Choroid plexus epithelial cell (primary cell): ENCODE measurements at regions not wholly inside any gene's neighbourhood (a gene's known extent, or its start where the extent isn't known, plus 50 kb on each side); places are given as distances from the start of the nearest gene placed in this dataset.
A peak's percentile ranks its signal among the peaks of the same experiment; 100 is the strongest.
"Not testable (repeated sequence)": the region's sequence is repeated elsewhere in the genome, so short reads cannot be mapped to it uniquely, and the experiment has no call there.

Source experiments
- DNase-seq: peaks from one replicate; pipeline ENCODE4 v3.0.0-alpha.2; 2010; ENCODE audit warnings: low read depth
- H3K4me3 ChIP-seq: 2 replicates; pipeline ENCODE4 v1.5.1; 2011; ENCODE audit warnings: low read depth, mild to moderate bottlenecking, control low read depth, low read length, moderate library complexity
- CTCF ChIP-seq: conservative IDR thresholded peaks from 2 replicates; pipeline ENCODE4 v1.5.1; 2011; ENCODE audit warnings: low read depth, mild to moderate bottlenecking, control low read depth, inconsistent platforms, low read length, moderate library complexity

GRCh38 chr17:14585099-14585498, 284.2 kb downstream of the HS3ST3B1 start:
- TF ChIP-seq CTCF: no peak
- DNase-seq: no peak
- no peak overlapping the region for H3K4me3 ChIP-seq

DNA sequence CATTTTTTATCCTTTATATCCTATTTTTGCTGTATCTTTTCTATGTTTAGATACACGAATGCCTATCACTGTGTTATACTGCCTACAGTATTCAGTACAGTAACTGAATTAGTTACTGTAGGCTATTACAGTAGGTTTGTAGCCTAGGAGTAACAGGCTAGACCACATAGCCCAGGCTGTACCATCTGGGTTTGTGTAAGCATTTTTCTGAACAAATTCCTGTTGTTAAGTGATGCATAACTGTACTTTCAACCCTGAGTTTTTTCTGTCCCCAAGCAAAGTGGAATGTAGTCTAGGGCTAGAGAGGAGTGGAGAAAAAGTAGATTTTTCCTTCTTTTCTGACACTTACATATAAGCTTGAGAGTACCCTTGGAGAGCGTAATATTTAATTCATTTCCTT, 282.1 kb downstream of the HS3ST3B1 start:
- DNase-seq: no peak
- TF ChIP-seq CTCF: no peak
- no peak overlapping the region for H3K4me3 ChIP-seq

GRCh38 chr17:14581186-14581830, 280.4 kb downstream of the HS3ST3B1 start:
- no peak for TF ChIP-seq CTCF
- DNase-seq: no peak
- no peak overlapping the region for H3K4me3 ChIP-seq

DNA sequence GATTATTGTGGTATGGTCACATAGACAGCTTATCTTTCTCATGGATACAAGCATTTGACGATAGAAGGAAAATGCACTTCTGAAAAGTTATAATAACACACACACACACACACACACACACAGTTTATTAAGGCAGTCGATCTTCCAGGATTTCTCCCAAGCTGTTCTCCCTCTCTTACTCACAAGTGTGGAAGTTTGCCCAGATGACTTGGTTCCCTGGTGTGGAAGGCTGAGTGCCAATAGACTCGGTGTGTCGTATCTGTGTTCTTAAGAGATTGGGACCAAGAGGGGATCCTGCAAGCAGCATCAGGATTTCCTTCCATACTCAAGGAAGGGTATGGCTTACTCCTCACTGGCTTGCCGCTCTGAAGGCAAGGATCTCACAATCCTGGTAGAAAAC, 279.6 kb downstream of the HS3ST3B1 start:
- TF ChIP-seq CTCF: no peak
- no peak overlapping the region for H3K4me3 ChIP-seq
- DNase-seq: no peak

DNA sequence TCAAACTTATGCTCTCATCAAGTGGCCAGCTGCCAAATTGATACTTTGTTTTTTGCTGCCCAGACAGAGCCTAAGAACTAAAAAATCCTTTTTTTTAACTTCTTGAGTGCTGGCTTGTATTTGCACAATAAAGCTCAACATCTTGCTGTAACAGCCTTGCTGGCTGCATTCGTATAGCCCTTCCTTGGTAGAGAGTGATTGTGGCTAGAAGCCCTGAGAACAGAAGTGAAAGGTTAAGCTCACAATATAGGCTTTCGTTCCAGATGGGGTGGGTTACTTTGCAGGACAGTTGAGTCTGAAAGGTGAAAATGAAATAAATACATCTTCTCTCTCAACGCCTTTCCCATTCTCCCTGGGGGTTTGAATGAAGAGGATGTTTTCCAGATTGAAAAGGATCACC, 278.8 kb downstream of the HS3ST3B1 start:
- H3K4me3 ChIP-seq: no peak overlapping the region
- TF ChIP-seq CTCF: no peak
- DNase-seq: no peak

DNA sequence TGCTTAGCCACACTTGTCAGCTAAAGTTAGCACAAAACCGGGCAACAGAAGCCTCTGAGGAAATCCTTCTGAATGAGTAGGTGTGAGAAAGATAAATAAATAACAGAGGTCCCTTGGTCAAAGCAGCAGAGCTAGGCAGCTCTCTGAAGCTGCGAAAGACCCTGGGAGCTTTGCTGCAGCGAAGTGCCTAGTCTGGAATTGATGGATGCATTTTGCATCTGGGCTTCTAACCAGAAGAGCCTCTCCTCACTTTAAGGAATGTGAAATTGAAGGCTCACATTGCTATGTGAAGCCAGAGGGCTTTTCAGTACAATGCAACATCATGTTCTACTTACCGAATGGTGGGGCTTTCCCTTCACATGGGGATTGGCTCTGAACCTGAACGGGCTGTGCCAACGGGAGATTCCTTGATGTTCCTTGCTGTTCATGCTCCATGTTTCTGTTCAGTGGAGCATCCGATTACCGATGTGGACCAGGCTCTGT, 274.6 kb downstream of the HS3ST3B1 start:
- H3K4me3 ChIP-seq: no peak overlapping the region
- TF ChIP-seq CTCF: no peak
- peak; percentile 85 for DNase-seq

- DNase-seq, H3K4me3 ChIP-seq: not testable (repeated sequence)
These were observed 259.4 kb downstream of the HS3ST3B1 start for GRCh38 chr17:14560325-14560724.
